OCI-LY7 (cell line): ENCODE measurements at regions not wholly inside any gene's neighbourhood (a gene's known extent, or its start where the extent isn't known, plus 50 kb on each side); places are given as distances from the start of the nearest gene placed in this dataset.

Experiments
- BruUV-seq: library from RNA; stranded (reverse); fragments of 400-500 nt; replicated peaks from 2 replicates; lab custom pipeline; 2021; lab: Mats Ljungman, UMichigan
- CTCF ChIA-PET: fragments of 300-600 bp; sonication (Branson Sonifier 250); formaldehyde crosslinking; loops from one replicate; lab custom pipeline; 2022; ENCODE audit warnings: antibody characterized with exemption; ENCODE audit not compliant: unreplicated experiment; lab: Charles Lee
- POLR2A ChIA-PET: fragments of 300-600 bp; sonication (Branson Sonifier 250); formaldehyde crosslinking; loops from one replicate; lab custom pipeline; 2022; ENCODE audit warnings: antibody characterized with exemption; lab: Charles Lee
- DNase-seq: peaks from one replicate; pipeline ENCODE4 v3.0.0-alpha.2; 2015; ENCODE audit warnings: low spot score
- H2AFZ ChIP-seq: fragments of 200-600 bp; sonication (generic), shearing (Covaris generic); 2 replicates; pipeline ENCODE4 v1.6.1; 2014; ENCODE audit warnings: mild to moderate bottlenecking, antibody characterized with exemption, low read length, moderate library complexity
- H3K27ac ChIP-seq: fragments of 200-600 bp; sonication (generic); 2 replicates; pipeline ENCODE4 v1.5.1; 2014; ENCODE audit warnings: mixed run types, low read depth, mild to moderate bottlenecking, moderate library complexity, low read length, inconsistent platforms; ENCODE audit not compliant: poor library complexity, severe bottlenecking
- H3K36me3 ChIP-seq: fragments of 200-600 bp; sonication (generic); 2 replicates; pipeline ENCODE4 v1.6.1; 2014; ENCODE audit warnings: mild to moderate bottlenecking, antibody characterized with exemption, low read length, moderate library complexity, mixed read lengths; ENCODE audit not compliant: insufficient read depth
- H3K4me1 ChIP-seq: fragments of 200-600 bp; sonication (generic); 2 replicates; pipeline ENCODE4 v1.5.1; 2014; ENCODE audit warnings: mild to moderate bottlenecking, low read length; ENCODE audit not compliant: insufficient read depth, poor library complexity, severe bottlenecking
- H3K4me2 ChIP-seq: fragments of 200-600 bp; sonication (generic); 2 replicates; pipeline ENCODE4 v1.6.1; 2014; ENCODE audit warnings: mild to moderate bottlenecking, low read length
- H3K4me3 ChIP-seq: fragments of 200-600 bp; sonication (generic); 2 replicates; pipeline ENCODE4 v1.5.1; 2014; ENCODE audit warnings: mild to moderate bottlenecking, low read depth, low read length; ENCODE audit not compliant: poor library complexity, severe bottlenecking
- H3K79me2 ChIP-seq: fragments of 200-600 bp; sonication (generic); 2 replicates; pipeline ENCODE4 v1.6.1; 2016; ENCODE audit warnings: low read depth, mild to moderate bottlenecking, low read length, moderate library complexity, mixed read lengths; ENCODE audit not compliant: insufficient read depth
- H3K9me2 ChIP-seq: fragments of 200-600 bp; sonication (generic); 2 replicates; pipeline ENCODE4 v1.6.1; 2016; ENCODE audit warnings: mild to moderate bottlenecking, low read length, mixed read lengths; ENCODE audit not compliant: insufficient read depth
- H3K9me3 ChIP-seq: fragments of 200-600 bp; sonication (generic); 2 replicates; pipeline ENCODE4 v1.6.1; 2014; ENCODE audit warnings: mild to moderate bottlenecking, mixed run types, low read length, mixed read lengths
- H4K20me1 ChIP-seq: fragments of 200-600 bp; sonication (generic); 2 replicates; pipeline ENCODE4 v1.6.1; 2014; ENCODE audit warnings: mild to moderate bottlenecking, antibody characterized with exemption, low read length, moderate library complexity, mixed read lengths; ENCODE audit not compliant: insufficient read depth
- CTCF ChIP-seq: fragments of 200-600 bp; sonication (generic); conservative IDR thresholded peaks from 2 replicates; pipeline ENCODE4 v1.5.1; 2014; ENCODE audit warnings: mild to moderate bottlenecking, antibody characterized with exemption, low read length, moderate library complexity, mixed read lengths
- EZH2phosphoT487 ChIP-seq: fragments of 200-600 bp; sonication (generic); IDR thresholded peaks from 2 replicates; pipeline ENCODE4 v1.6.1; 2018; ENCODE audit warnings: low read depth, borderline replicate concordance, mild to moderate bottlenecking, mixed run types, antibody characterized with exemption, low read length, moderate library complexity, mixed read lengths
- intact Hi-C: fragments of 100-400 bp; cut with micrococcal nuclease; formaldehyde crosslinking; loops from one replicate; pipeline ENCODE4 v1.10.0; 2022; ENCODE audit not compliant: unreplicated experiment

- Histone ChIP-seq H3K9me3 (no peaks in the 10 kb centered on the region), H4K20me1 (no peaks in the 10 kb centered on the region), H3K4me3 (no peak overlapping the region), H3K36me3 (no peaks in the 10 kb centered on the region), H2AFZ (no peak overlapping the region), H3K9me2 (no peaks in the 10 kb centered on the region), H3K27ac (no peak overlapping the region), H3K79me2 (no peaks in the 10 kb centered on the region), H3K4me2 (no peak overlapping the region), H3K4me1 (no peaks in the 10 kb centered on the region)
- POLR2A ChIA-PET: interaction anchor here (0.6 kb wide), 2 partner anchors 22 to 1393 kb away, joined by 3 read pairs; no protein-coding TSS in a partner anchor
- BruUV-seq: no TSS peak
- intact Hi-C loops: no loop called here
- CTCF ChIA-PET: no interaction called here
- no peak for DNase-seq
- TF ChIP-seq EZH2phosphoT487 (no peak), CTCF (no peak)
These were observed 50.9 kb upstream of the SCIN start for GRCh38 chr7:12519682-12520009.
